GM20000 (cell line): ENCODE measurements at regions not wholly inside any gene's neighbourhood (a gene's known extent, or its start where the extent isn't known, plus 50 kb on each side); places are given as distances from the start of the nearest gene placed in this dataset.

Experiments used
- DNase-seq: peaks from one replicate; pipeline ENCODE4 v3.0.0; 2012; ENCODE audit warnings: low spot score
- CTCF ChIP-seq: IDR thresholded peaks from 2 replicates; pipeline ENCODE4 v1.5.1; 2012; ENCODE audit warnings: mild to moderate bottlenecking, control low read depth; ENCODE audit errors: extremely low read depth, missing control alignments

GRCh38 chr15:67920524-67921240, 80.8 kb upstream of the RNU6-1 start:
- TF ChIP-seq CTCF = no peak
- DNase-seq = no peak

- TF ChIP-seq CTCF = no peak
- DNase-seq = no peak
Measured at GRCh38 chr15:67922106-67922675, 82.3 kb upstream of the RNU6-1 start.

GRCh38 chr15:67922971-67923945, 83.4 kb upstream of the RNU6-1 start:
- no peak for DNase-seq
- TF ChIP-seq CTCF = no peak

- DNase-seq = no peak
- TF ChIP-seq CTCF = no peak
Measured at GRCh38 chr15:67924359-67924974, 84.6 kb upstream of the RNU6-1 start.

- TF ChIP-seq CTCF = no peak
Measured at GRCh38 chr15:67925182-67925581, 85.3 kb upstream of the RNU6-1 start.

GRCh38 chr15:67927501-67928168, 87.8 kb upstream of the RNU6-1 start:
- DNase-seq = no peak
- no peak for TF ChIP-seq CTCF

More at GRCh38 chr15:67925182-67925581, 85.3 kb upstream of the RNU6-1 start:
- no peak for DNase-seq
